GM19328 (cell line): ENCODE measurements at regions not wholly inside any gene's neighbourhood (a gene's known extent, or its start where the extent isn't known, plus 50 kb on each side); places are given as distances from the start of the nearest gene placed in this dataset.
"Not testable (repeated sequence)": the region's sequence is repeated elsewhere in the genome, so short reads cannot be mapped to it uniquely, and the experiment has no call there.

Experiments
- ATAC-seq: cut with Tn5 transposase; IDR thresholded peaks from one replicate; pipeline ENCODE4 v1.9.1; 2021; ENCODE audit warnings: mild to moderate bottlenecking, moderate library complexity; ENCODE audit not compliant: unreplicated experiment

- peak; percentile 92 for ATAC-seq
These were observed 379.6 kb downstream of the MLLT3 start for GRCh38 chr9:20242510-20243189.

DNA sequence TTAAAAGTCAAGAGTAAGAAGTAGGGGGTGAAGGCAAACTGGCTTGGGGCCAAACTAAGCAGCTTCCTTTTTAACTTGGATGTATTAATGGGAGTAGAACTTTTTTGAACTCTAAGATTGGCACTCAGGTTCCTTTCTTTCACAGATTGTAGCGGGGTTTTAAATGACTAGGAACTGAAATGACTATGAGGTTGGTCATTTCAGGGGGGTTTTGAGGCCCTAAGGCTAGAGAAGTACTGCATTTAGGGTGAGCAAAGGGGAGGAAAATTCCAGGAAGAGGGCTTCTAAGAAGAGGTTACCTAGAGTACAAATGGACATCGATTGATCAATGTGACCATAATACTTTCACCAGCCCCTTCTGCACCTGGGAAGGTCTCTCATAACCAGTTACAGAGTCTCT lies 381.8 kb downstream of the MLLT3 start:
- no peak for ATAC-seq

- no peak for ATAC-seq
These were observed 383.4 kb downstream of the MLLT3 start for GRCh38 chr9:20238921-20239320.

GRCh38 chr9:20237686-20238085 lies 384.6 kb downstream of the MLLT3 start:
- ATAC-seq = no peak

DNA sequence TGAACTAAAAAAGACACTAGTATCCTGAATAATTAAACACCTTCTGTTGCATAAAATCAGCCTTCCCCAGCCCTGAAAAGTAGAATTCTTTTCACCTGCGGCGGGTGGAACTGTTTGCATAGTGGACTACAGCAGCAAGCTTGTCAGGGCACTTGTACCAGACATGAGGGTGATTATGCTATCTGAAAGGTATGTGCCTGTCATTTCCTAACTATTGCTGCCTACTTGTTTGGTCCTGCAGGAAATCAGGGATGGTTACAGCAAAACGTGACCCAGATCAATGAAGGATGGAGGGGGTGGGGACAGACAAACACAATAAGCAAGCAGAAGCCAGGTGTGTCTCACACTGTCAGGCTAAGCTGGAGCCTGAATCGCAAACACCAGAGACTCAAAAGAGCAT lies 385.6 kb downstream of the MLLT3 start:
- no peak for ATAC-seq

DNA sequence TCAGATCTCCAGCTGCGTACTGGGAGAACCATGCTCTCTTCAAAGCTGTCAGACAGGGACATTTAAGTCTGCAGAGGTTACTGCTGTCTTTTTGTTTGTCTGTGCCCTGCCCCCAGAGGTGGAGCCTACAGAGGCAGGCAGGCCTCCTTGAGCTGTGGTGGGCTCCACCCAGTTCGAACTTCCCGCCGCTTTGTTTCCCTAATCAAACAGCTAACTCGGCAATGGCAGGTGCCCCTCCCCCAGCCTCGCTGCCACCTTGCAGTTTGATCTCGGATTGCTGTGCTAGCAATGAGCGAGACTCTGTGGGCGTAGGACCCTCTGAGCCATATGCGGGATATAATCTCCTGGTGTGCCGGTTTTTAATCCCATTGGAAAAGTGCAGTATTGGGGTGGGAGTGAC lies 387.1 kb downstream of the MLLT3 start:
- ATAC-seq = not testable (repeated sequence)

GRCh38 chr9:20228096-20228495 lies 394.2 kb downstream of the MLLT3 start:
- no peak for ATAC-seq

- no peak for ATAC-seq
These were observed 395.0 kb downstream of the MLLT3 start for GRCh38 chr9:20227166-20227874.

- no peak for ATAC-seq
These were observed 396.0 kb downstream of the MLLT3 start for GRCh38 chr9:20226345-20226744.

DNA sequence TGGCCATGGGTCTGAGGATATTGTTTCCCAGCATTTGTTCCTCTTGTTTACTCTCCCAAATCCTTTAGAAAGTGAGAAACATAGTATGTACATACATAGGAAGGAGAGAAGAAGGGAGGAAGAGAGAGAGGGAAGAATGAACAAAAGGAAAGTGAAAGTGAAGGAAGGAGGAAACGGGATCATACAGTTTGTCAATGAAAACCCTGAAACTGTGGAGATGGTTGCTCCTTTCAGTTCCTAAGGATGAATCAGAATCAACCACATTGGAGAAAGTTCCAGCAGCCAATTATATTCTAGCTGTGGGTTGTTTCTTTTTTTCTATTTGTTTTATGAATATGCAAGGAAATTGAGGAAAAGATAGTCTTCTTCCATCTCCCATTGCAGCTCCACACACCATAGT lies 396.5 kb downstream of the MLLT3 start:
- no peak for ATAC-seq

DNA sequence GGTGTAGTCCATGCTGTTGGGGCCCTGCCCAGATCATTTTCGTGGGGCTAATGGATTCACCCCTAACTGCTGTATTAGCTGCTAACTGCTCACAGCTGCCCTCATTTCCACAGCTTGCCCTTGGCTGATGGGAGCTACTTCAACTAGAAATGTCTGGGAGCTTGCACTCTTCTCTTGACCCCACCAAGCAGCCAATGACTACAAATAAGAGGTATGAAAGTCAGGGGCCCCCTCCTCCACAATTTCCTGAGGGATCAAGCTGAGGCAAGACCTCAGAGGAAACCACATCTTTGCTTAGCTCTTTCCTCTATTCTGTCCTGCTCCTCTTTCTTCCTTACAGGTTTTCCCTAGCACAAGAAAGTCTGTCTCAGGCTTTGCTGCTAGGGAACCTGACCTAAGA lies 397.5 kb downstream of the MLLT3 start:
- no peak for ATAC-seq

- no peak for ATAC-seq
These were observed 402.0 kb downstream of the MLLT3 start for GRCh38 chr9:20220286-20220685.

GRCh38 chr9:20219437-20219836 lies 402.9 kb downstream of the MLLT3 start:
- ATAC-seq = no peak

GRCh38 chr9:20217596-20217995 lies 404.7 kb downstream of the MLLT3 start:
- no peak for ATAC-seq

- ATAC-seq = no peak
These were observed 405.9 kb downstream of the MLLT3 start for GRCh38 chr9:20216438-20216837.

DNA sequence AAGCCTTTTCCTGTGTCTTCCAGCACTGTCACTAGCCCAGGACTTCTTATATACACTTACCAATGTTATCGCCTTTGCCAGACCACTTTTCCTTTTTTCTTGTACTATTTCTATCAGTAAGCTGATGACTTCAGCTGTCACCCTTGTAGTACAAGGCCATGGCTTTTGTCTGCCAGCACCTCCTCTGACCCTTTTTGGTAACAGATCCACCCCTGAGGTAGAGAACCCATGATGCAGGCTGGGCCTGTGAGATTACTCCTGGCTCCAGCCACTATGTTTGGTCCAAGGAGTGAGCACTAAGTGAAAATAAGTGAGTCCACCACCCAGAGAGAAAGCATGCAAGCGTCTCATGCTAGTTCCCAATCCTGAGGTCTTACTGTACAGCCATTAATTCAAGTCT lies 406.7 kb downstream of the MLLT3 start:
- ATAC-seq = no peak

GRCh38 chr9:20212806-20213205 lies 409.5 kb downstream of the MLLT3 start:
- ATAC-seq = no peak

DNA sequence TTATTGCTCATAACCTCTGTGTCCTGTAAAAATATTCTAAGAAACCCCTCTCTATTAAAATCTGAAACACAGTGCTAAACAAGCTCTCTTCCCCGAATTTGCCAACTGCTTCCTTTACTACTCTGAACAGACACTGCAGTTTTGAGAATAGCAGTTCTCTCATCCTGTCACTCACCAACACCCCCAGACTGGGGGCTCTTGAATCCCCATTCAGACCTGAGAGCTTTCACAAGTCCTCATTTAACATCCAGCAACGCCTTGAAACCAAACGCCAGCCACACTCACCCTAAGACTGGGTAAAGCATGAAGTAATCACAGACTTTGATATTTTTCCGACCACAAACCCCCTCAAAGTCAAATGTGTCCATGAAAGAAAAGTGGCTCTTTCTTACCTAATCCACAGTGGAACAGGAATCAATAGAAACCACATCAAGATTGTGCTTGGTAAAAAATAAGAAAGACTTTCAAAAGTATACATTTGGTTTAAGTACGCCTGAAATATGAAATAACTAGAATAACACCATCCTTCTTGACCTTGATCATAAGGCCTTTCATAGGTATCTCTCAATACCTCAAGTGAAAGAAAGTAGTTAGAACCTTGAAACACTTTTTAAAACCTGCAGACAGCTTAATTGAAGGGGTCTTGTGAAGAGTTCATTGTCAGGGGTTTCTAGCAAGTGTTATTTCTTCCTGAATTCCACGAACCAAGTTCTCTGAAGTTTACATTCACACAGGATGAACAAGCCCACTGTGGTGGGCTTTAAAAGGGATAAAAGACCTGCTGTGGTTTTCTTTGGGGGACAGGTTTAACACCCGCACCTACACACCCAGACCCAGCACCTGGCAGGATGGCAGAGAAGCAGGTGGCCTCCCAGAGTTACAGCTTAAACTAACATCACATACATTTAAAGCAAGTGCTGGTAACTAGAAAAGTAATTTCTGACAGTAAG lies 412.6 kb downstream of the MLLT3 start:
- no peak for ATAC-seq

DNA sequence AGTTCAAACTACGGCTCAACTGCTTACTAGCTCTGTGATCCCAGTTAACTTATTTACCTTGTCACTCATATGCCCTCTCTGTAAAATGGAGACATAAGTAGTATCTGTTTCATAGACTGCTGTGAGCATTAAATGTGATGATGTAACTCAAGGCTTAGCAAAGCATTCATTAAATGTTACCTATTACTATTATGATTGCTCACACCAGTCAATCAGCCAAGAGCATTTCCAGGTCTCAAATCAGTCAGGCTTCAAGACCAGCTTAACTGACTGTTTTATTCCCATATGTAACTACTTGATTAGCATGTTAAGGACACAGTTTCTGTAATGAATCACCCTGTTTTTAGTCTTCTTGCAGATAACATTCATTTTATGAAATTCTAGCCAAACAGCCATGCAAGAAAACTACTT lies 413.3 kb downstream of the MLLT3 start:
- no peak for ATAC-seq

- ATAC-seq = no peak
These were observed 414.1 kb downstream of the MLLT3 start for GRCh38 chr9:20208226-20208625.

DNA sequence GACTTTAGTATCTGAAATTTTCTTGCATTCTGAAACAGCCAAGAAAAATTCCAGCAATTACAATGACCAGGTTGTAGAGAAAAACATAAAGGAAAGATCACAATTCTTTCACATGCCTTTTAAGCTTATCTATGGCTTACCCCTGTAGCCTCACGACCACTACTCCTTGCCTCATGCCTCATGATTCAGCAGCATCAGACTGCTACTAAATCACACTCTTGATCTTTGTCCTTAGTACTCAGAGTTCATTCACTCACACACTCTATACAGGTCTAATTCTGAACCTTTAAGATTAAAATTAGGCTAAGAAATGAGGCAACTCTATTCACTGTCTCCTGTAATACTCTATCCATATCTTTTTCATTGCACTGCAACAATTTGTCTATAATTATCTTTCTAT lies 415.1 kb downstream of the MLLT3 start:
- ATAC-seq = no peak

DNA sequence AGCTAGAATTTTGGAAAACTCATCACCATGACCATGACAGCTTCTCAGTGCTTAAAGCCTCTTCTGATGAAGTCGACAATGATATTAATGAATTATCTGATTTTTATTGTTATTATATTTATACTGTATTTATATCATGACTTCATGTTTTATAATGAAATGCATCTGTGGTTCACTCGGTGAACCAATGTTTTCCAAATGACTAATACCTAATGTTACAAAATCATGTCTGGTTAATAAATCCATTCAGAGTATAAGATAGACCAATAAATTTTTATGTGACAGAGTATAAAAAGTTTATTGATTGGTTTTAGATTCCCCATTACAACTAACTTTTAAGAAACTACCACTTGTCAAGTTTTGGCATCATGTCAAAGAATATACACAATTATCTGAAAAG lies 416.5 kb downstream of the MLLT3 start:
- no peak for ATAC-seq
